ENCODE measurements at regions not wholly inside any gene's neighbourhood (a gene's known extent, or its start where the extent isn't known, plus 50 kb on each side); places are given as distances from the start of the nearest gene placed in this dataset.

GRCh38 chr3:46087871-46088270 is 60.6 kb upstream of the XCR1 start:
- DNase-seq = no peak

DNA sequence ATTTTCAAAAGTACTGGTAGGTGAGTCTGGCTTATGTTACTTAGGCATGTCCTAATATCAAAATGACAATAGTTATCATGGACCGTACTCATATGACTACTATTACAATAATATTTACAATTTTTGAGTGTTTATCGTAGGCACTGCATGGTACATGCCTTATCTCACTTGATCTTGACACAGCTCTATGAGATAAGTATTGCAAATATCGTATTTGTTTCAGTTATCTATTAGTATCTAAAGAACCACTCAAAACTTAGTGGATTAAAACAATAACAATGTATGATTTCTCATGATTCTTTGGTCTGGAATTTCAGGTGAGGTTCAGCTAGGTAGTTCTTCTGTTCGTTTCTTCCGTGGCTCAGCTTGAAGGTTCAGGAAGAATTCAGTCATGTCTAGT is 59.7 kb upstream of the XCR1 start:
- no peak for DNase-seq

DNA sequence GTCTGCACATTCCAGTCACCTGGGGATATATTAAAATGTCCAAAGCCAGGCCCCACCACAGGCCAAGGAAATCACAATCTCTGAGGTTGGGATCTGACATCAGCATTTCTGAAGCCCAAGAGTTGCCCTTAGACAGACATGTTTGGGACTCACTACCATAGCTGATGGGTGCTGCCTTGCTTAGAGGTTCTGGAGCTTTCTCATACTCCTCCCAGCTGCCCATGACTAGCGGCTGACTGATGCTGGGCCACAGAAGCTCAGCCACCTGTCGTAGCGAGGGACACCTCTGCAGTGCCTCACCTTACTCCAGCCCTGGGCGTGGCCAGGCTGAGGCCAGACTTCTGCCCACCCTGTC is 58.8 kb upstream of the XCR1 start:
- DNase-seq = no peak

DNA sequence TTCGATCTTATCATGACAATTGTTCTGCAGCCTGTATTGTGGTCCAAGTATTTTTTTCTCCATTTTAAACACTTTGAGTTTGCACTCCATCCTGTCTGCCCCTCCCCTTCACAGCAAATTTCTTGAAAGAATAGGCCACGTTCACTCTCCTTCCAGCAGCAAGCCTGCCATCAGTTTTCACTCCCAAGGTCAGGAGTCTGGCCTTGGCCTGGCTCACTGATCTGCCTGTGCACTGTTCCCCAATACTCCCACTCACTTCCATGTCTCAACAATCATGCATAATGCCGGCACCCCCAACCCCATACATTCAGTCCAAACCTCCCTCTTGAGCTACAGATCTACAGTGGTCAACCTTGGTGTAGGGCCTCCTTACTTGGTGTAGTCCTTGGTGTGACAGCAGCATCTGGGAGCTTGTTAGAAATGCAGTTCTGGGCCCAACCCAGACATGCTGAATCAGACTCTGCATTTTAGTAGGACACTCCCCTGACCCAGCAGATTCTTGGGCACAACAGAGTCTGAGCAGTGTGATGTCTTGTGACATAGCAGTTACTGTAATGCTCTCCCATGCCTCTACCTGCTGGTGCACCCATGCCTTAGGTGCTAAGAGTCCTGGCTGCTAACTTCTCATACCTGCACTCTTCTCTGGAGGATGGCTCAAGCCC is 58.3 kb upstream of the XCR1 start:
- no peak for DNase-seq

GRCh38 chr3:46083956-46084355 is 56.7 kb upstream of the XCR1 start:
- DNase-seq = no peak

- no peak for DNase-seq
Observed at GRCh38 chr3:46082849-46083248, 55.6 kb upstream of the XCR1 start.

DNA sequence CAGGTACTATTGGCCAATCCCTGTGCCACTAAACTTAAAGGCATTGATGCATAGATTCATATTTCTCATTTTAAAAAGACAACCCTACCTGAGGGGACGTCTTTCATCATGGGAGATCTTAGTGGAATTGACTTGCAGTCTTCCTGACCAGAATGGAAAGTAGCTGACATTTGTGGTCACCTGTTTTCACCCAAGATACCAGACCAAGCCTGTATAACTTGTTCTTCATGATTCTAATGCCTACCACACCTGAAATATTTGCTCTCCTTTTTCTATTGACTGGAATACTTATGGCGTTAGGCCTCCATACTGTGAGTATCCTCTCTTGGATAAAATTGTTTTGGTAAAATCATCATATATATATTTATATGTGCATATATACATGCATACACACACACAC is 54.7 kb upstream of the XCR1 start:
- no peak for DNase-seq

- no peak for DNase-seq
Observed at GRCh38 chr3:46080969-46081345, 53.7 kb upstream of the XCR1 start.

DNA sequence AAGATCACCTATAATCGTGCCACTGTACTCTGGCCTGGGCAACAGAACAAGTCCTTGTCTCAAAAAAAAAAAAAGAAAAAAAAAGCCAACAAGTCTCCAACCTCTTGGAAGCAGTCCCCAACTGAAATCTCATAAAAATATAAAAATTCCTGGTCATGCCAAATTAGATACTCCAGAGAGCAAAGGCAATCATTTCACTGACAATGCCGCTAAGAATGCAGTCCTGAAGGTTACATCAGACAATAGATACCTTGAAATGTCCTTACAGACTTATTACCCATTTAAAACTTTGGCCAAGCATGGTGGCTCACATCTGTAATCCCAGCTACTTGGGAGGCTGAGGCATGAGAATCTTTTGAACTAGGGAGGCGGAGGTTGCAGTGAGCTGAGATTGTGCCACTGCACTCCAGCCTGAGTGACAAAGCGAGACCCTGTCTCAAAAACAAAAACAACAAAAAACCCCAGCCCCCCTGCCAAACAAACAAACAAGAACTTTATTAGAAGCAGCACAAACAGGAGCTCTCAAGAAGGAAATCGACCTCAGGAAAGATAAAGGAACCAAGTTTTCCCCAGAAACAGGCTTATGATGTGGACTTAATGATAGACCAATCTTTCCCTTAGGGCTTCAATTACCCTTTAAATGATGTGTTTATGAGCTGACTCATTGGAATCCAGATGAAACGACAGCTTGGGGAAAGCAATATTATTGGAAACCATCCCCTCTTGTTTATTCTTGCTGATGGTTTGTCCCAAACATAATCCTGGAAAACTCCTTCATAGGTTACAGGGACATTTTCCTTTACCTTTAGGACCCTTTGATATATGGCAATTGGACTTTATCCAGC is 53.1 kb upstream of the XCR1 start:
- no peak for DNase-seq

DNA sequence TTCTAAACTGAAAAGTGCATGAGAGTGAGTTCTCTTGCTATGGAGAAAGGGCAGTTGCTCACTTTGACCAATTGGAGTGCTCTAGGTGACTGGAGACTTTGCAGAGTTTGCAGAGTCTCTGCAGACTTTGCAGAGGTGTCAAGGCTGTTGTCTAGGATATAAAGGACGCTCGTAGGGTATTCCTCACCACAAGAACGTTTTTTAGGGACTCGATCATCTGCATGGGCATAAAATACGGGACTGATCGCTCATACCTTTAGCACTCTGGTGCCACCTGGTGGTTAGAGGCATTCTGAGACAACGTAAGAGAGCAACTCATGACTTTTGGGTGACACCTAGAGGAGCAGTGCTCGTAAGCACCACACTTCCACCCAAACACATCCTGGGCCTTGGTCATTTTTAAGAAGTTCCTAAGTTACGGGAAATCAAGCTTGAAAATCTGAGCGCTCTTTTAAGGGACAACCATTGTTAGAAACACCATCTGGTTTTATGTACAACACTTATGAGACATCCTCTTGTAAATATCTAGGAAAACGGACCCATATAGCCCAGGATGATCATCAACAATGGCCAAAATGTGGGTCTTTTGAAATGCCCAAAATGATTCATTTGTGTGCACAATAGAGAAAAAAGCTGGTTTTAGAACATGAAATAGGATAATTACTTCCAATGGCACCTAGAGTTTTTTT is 51.6 kb upstream of the XCR1 start:
- peak; percentile 84 for DNase-seq

All from stimulated activated CD4-positive, alpha-beta T cell treated with anti-CD3 and anti-CD28 coated beads, Interleukin-4, amount 100 ng/mL, for 1 hour (primary cell).